ENCODE measurements at regions not wholly inside any gene's neighbourhood (a gene's known extent, or its start where the extent isn't known, plus 50 kb on each side); places are given as distances from the start of the nearest gene placed in this dataset.

DNA sequence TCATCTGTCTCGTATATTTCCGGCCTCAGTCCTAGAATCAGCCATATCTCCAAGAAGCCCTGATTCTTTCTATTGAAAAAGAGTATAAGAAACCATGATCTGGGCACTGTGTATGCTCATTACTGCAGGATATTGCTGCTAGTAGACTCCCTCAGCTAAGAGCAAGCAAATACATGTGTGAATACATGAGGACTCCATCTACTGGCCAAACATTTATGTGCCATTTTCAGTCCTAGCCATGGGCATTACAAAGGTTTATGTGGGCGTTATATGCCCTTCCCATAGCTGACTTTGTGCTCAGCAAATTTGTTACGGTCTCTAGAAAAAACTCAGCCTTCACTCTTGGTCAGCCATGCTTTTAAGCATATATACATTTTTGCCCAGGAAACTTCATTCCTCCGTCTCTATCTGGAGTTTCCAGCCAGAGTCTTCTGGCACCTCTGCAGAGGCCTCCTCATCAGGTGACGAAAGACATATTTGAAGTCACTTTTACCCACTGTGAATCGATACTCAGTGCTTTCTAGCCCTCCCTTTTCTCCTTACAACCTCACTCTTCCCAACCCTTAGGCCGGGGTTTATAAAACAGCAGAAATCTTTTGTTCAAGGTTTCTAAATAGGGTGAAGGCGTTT lies 1495.6 kb upstream of the CDH6 start (continued):
- no peak for TF ChIP-seq GATA2 (CRISPR knock-in tag; IDR thresholded peaks at IDR 0.05)
- no peak for TF ChIP-seq EP300 (IDR thresholded peaks at IDR 0.05; ENCODE audit: borderline replicate concordance in 1 of 2, low read depth in 1 of 2, low read length in 1 of 2)

DNA sequence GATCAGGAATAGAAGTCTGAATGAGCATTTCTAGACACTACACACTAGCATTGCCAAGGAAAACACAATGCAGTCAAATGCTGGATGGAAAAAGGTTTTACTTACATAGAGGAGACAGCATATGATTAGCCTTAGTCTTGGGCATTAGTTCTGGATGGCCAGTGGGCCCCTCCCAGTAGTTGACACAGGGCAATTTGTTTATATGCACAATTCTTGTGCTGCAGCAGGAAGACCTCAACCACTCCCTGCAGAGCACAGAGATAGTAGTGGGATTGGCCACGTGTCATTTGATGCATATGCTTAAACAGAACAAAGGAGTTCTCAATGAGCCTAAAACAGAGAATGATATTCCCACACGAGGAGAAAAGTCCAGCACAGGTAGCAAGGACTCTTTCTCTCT lies 1496.2 kb upstream of the CDH6 start:
- H3K9me3 ChIP-seq = no peaks in the 10 kb centered on the region
- H3K4me1 ChIP-seq (ENCODE audit: control insufficient read depth in 1 of 2, insufficient read depth in 2 of 2, low read depth in 1 of 2, low read length in 1 of 2) = no peaks in the 10 kb centered on the region
- ChIA-PET CTCF (interaction anchor here (0.8 to 1.5 kb wide), 5 partner anchors 8 to 536 kb away, joined by 3 to 4 read pairs (median 3); no protein-coding TSS in a partner anchor), POLR2A (no interaction called here)
- H3K9ac ChIP-seq = no peak overlapping the region
- no peaks in the 10 kb centered on the region for H3K79me2 ChIP-seq (ENCODE audit: insufficient read depth)
- no peak for DNase-seq
- TF ChIP-seq, protein P1, sequence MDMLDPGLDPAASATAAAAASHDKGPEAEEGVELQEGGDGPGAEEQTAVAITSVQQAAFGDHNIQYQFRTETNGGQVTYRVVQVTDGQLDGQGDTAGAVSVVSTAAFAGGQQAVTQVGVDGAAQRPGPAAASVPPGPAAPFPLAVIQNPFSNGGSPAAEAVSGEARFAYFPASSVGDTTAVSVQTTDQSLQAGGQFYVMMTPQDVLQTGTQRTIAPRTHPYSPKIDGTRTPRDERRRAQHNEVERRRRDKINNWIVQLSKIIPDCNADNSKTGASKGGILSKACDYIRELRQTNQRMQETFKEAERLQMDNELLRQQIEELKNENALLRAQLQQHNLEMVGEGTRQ (IDR thresholded peaks at IDR 0.05; ENCODE audit: borderline replicate concordance, low read depth, low read length) = no peak
- TF ChIP-seq EZH2phosphoT487 (IDR thresholded peaks at IDR 0.05; ENCODE audit: borderline replicate concordance, low read depth) = no peak
- no peak for TF ChIP-seq RXRA (IDR thresholded peaks at IDR 0.05; ENCODE audit: borderline replicate concordance, low read depth)
- no peak for TF ChIP-seq JUND (IDR thresholded peaks at IDR 0.05)
- TF ChIP-seq TEAD4 (IDR thresholded peaks at IDR 0.05; ENCODE audit: borderline replicate concordance, insufficient read depth) = no peak
- no peak for TF ChIP-seq SMC3 (IDR thresholded peaks at IDR 0.05; ENCODE audit: low read depth, low read length)
- no peak for TF ChIP-seq EP300 (IDR thresholded peaks at IDR 0.05; ENCODE audit: borderline replicate concordance in 1 of 2, low read depth in 1 of 2, low read length in 1 of 2)
- no peak for TF ChIP-seq RAD21 (IDR thresholded peaks at IDR 0.05; ENCODE audit: low read length)
- TF ChIP-seq, protein P2, sequence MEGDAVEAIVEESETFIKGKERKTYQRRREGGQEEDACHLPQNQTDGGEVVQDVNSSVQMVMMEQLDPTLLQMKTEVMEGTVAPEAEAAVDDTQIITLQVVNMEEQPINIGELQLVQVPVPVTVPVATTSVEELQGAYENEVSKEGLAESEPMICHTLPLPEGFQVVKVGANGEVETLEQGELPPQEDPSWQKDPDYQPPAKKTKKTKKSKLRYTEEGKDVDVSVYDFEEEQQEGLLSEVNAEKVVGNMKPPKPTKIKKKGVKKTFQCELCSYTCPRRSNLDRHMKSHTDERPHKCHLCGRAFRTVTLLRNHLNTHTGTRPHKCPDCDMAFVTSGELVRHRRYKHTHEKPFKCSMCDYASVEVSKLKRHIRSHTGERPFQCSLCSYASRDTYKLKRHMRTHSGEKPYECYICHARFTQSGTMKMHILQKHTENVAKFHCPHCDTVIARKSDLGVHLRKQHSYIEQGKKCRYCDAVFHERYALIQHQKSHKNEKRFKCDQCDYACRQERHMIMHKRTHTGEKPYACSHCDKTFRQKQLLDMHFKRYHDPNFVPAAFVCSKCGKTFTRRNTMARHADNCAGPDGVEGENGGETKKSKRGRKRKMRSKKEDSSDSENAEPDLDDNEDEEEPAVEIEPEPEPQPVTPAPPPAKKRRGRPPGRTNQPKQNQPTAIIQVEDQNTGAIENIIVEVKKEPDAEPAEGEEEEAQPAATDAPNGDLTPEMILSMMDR (IDR thresholded peaks at IDR 0.05) = no peak
- TF ChIP-seq TAF1 (IDR thresholded peaks at IDR 0.05; ENCODE audit: borderline replicate concordance, low read depth, low read length) = no peak
- TF ChIP-seq PBX3 (IDR thresholded peaks at IDR 0.05) = no peak
- TF ChIP-seq NRF1 (IDR thresholded peaks at IDR 0.05; ENCODE audit: low read depth, low read length) = no peak
- no peaks in the 10 kb centered on the region for H3K9me2 ChIP-seq
- no peaks in the 10 kb centered on the region for H3K27me3 ChIP-seq (ENCODE audit: insufficient read depth)
- no peaks in the 10 kb centered on the region for H3F3A ChIP-seq (replicated peaks; ENCODE audit: insufficient read depth)
- WGBS (ENCODE audit: low lambda C conversion rate) = 10% methylated on average over 2 of the region's 2 CpGs
- no peak overlapping the region for H3K27ac ChIP-seq (ENCODE audit: low read depth in 2 of 2, low read length in 1 of 2)
- no peaks in the 10 kb centered on the region for H3K36me3 ChIP-seq (replicated peaks in 1 of 2; ENCODE audit: control insufficient read depth in 1 of 2, insufficient read depth in 2 of 2, low read length in 1 of 2)
- no peak overlapping the region for H3K4me3 ChIP-seq (ENCODE audit: low read depth in 2 of 2, low read length in 1 of 2)
- no peak overlapping the region for H2AFZ ChIP-seq (ENCODE audit: low read depth)
- H3K4me2 ChIP-seq = no peak overlapping the region
- H4K20me1 ChIP-seq (ENCODE audit: insufficient read depth) = no peaks in the 10 kb centered on the region

Measured in SK-N-SH (cell line).